Colon (tissue), 2 donors: ENCODE measurements at regions not wholly inside any gene's neighbourhood (a gene's known extent, or its start where the extent isn't known, plus 50 kb on each side); places are given as distances from the start of the nearest gene placed in this dataset.

Experiments used
- FAIRE-seq: peaks from 2 replicates; lab custom pipeline; 2012; peaks lifted over from hg19 to GRCh38; lab: Jason Lieb, UNC
- donor health status: control.
- donor health status: control.

- FAIRE-seq, result no peak
Observed at GRCh38 chr5:62115014-62115413, 191.0 kb upstream of the KIF2A start.

- FAIRE-seq, result no peak
Observed at GRCh38 chr5:62124266-62124665, 181.7 kb upstream of the KIF2A start.

- no peak for FAIRE-seq
Observed at GRCh38 chr5:62126090-62126489, 179.9 kb upstream of the KIF2A start.

- no peak for FAIRE-seq
Observed at GRCh38 chr5:62127098-62127736, 178.8 kb upstream of the KIF2A start.

GRCh38 chr5:62130107-62130506 is 175.9 kb upstream of the KIF2A start:
- FAIRE-seq, result no peak

GRCh38 chr5:62132276-62132675 is 173.7 kb upstream of the KIF2A start:
- no peak for FAIRE-seq

- FAIRE-seq, result no peak
Observed at GRCh38 chr5:62133426-62133825, 172.6 kb upstream of the KIF2A start.

GRCh38 chr5:62134811-62135210 is 171.2 kb upstream of the KIF2A start:
- no peak for FAIRE-seq

- no peak for FAIRE-seq
Observed at GRCh38 chr5:62137628-62138027, 168.4 kb upstream of the KIF2A start.

GRCh38 chr5:62138607-62139006 is 167.4 kb upstream of the KIF2A start:
- FAIRE-seq, result no peak

- FAIRE-seq, result no peak
Observed at GRCh38 chr5:62139741-62140140, 166.3 kb upstream of the KIF2A start.

GRCh38 chr5:62142351-62142750 is 163.7 kb upstream of the KIF2A start:
- no peak for FAIRE-seq

GRCh38 chr5:62143268-62144229 is 162.5 kb upstream of the KIF2A start:
- FAIRE-seq, result no peak

GRCh38 chr5:62144401-62145022 is 161.5 kb upstream of the KIF2A start:
- FAIRE-seq, result no peak

GRCh38 chr5:62149879-62150278 is 156.1 kb upstream of the KIF2A start:
- no peak for FAIRE-seq

GRCh38 chr5:62152394-62153087 is 153.5 kb upstream of the KIF2A start:
- FAIRE-seq, result no peak

GRCh38 chr5:62154758-62155157 is 151.2 kb upstream of the KIF2A start:
- no peak for FAIRE-seq

- FAIRE-seq, result no peak
Observed at GRCh38 chr5:62155988-62156387, 150.0 kb upstream of the KIF2A start.

- no peak for FAIRE-seq
Observed at GRCh38 chr5:62167561-62168057, 138.4 kb upstream of the KIF2A start.

- no peak for FAIRE-seq
Observed at GRCh38 chr5:62168506-62169281, 137.3 kb upstream of the KIF2A start.

- no peak for FAIRE-seq
Observed at GRCh38 chr5:62178258-62178657, 127.7 kb upstream of the KIF2A start.
